ENCODE measurements at regions not wholly inside any gene's neighbourhood (a gene's known extent, or its start where the extent isn't known, plus 50 kb on each side); places are given as distances from the start of the nearest gene placed in this dataset.

DNA sequence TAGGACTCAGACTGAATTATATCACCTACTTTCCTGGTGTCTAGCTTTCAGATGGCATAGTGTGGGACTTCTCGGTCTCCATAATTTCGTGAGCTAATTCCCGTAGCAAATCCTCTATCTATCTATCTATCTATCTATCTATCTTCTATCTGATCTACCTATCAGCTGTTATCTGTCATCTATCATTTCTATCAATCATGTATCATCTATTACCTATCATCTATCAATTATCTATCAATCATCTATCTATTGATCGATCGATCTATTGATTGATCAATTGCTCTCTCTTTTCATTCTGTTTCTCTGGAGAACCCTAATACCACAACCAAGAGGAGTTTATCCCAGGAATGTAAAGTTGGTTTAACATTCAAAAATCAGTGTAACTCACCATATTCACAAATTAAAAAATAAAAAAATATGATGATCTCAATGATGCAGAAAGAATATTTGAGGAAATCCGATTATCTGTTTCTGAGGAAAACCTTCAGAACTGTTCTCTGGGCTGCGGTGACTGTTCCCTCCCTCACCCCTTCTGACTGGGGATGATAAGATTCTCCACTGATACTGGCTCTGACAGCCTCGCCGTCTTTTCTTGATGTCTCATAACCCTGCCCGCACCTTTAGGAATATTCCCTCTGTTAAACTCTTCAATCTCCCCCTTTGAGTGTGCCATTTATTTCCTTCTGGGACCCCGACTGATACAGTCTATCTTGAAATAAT is 147.7 kb downstream of the ACTR3B start:
- TF ChIP-seq POLR2A (IDR thresholded peaks at IDR 0.05) (no peak), POLR2AphosphoS5 (IDR thresholded peaks at IDR 0.05) (no peak)
- TF ChIP-seq, protein P1, sequence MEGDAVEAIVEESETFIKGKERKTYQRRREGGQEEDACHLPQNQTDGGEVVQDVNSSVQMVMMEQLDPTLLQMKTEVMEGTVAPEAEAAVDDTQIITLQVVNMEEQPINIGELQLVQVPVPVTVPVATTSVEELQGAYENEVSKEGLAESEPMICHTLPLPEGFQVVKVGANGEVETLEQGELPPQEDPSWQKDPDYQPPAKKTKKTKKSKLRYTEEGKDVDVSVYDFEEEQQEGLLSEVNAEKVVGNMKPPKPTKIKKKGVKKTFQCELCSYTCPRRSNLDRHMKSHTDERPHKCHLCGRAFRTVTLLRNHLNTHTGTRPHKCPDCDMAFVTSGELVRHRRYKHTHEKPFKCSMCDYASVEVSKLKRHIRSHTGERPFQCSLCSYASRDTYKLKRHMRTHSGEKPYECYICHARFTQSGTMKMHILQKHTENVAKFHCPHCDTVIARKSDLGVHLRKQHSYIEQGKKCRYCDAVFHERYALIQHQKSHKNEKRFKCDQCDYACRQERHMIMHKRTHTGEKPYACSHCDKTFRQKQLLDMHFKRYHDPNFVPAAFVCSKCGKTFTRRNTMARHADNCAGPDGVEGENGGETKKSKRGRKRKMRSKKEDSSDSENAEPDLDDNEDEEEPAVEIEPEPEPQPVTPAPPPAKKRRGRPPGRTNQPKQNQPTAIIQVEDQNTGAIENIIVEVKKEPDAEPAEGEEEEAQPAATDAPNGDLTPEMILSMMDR (IDR thresholded peaks at IDR 0.05), result no peak
